GM10248 (cell line): ENCODE measurements at regions not wholly inside any gene's neighbourhood (a gene's known extent, or its start where the extent isn't known, plus 50 kb on each side); places are given as distances from the start of the nearest gene placed in this dataset.

ENCODE experiments used
- CTCF ChIA-PET: fragments of 300-600 bp; sonication (Branson Sonifier 250); formaldehyde crosslinking; extraction: SDS; loops from one replicate; lab custom pipeline; 2021; ENCODE audit warnings: antibody characterized with exemption; lab: Yijun Ruan, JAX
- POLR2A ChIA-PET: fragments of 350-650 bp; sonication (Branson Sonifier 250); formaldehyde crosslinking; extraction: SDS; loops from one replicate; lab custom pipeline; 2020; ENCODE audit warnings: antibody characterized with exemption; lab: Yijun Ruan, JAX
- DNase-seq: peaks from one replicate; pipeline ENCODE4 v3.0.0; 2012; ENCODE audit errors: extremely low spot score
- TF ChIP-seq, protein P1 (sequence below): IDR thresholded peaks from 2 replicates; pipeline ENCODE4 v1.5.1; 2012; ENCODE audit warnings: mild to moderate bottlenecking, low read depth; ENCODE audit errors: extremely low read depth, missing control alignments, control extremely low read depth

DNA sequence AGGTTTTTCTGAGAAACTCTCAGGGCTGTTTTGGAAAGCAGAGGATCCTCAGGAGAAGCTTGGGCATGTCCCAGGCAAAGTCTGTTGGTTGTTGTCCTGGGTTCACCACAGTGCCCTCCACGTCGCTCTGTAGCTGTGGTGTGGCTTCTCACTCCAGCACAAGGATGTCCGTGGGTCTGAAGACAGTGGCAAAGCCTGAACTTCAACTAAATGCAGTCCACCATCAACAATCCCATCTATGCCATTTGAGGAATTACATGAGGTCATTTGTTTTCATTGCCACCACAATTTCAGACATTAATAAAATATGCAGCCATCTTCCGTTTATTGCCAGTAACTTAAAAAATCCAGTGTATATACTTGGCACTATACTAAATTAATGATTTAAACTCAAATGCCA, 272.1 kb downstream of the LRIG3 start:
- POLR2A ChIA-PET, result no interaction called here
- TF ChIP-seq, protein P1, sequence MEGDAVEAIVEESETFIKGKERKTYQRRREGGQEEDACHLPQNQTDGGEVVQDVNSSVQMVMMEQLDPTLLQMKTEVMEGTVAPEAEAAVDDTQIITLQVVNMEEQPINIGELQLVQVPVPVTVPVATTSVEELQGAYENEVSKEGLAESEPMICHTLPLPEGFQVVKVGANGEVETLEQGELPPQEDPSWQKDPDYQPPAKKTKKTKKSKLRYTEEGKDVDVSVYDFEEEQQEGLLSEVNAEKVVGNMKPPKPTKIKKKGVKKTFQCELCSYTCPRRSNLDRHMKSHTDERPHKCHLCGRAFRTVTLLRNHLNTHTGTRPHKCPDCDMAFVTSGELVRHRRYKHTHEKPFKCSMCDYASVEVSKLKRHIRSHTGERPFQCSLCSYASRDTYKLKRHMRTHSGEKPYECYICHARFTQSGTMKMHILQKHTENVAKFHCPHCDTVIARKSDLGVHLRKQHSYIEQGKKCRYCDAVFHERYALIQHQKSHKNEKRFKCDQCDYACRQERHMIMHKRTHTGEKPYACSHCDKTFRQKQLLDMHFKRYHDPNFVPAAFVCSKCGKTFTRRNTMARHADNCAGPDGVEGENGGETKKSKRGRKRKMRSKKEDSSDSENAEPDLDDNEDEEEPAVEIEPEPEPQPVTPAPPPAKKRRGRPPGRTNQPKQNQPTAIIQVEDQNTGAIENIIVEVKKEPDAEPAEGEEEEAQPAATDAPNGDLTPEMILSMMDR, result no peak
- DNase-seq, result no peak
- CTCF ChIA-PET, result interaction anchor here (2.4 kb wide), 1 partner anchor 9 kb away, joined by 9 read pairs; no protein-coding TSS in a partner anchor

DNA sequence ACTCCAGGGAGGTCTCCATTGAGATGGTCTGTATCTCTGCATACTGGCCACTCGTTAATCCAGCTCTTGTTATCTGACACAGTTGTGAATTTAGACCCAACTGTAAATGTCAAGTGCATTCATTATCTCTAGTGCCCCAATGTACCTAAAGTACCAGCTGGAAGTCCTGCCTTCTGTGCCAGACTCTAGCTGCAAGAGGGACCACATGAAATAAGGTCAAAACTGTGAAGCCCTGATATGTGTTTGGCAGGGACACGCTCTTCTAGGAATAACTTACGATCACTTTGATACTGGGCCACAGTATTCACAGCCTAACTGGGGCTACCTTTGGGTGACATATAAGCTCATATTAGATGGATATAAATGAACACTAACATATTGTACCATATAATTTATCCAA, 268.5 kb downstream of the LRIG3 start:
- ChIA-PET POLR2A (no interaction called here), CTCF (no interaction called here)
- TF ChIP-seq, protein P1, result no peak
- DNase-seq, result no peak

DNA sequence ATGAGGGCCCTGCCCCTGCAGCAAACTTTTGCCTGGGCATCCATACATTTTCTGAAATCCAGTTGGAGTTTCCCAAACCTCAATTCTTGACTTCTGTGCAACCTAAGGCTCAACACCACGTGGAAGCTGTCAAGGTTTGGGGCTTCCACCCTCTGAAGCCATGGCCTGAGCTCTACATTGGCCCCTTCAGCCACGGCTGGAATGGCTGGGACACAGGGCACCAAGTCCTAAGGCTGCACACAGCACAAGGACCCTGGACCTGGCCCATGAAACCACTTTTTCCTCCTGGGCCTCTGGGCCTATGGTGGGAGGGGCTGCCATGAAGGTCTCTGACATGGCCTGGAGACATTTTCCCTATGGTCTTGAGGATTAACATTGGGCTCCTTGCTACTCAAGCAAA, 266.3 kb downstream of the LRIG3 start:
- POLR2A ChIA-PET, result interaction anchor here (0.6 kb wide), 1 partner anchor 167 kb away, joined by 3 read pairs; no protein-coding TSS in a partner anchor
- DNase-seq, result no peak
- CTCF ChIA-PET, result interaction anchor here (0.8 to 1.6 kb wide), 2 partner anchors 11 to 21 kb away, joined by 4 to 5 read pairs; no protein-coding TSS in a partner anchor
- TF ChIP-seq, protein P1, result no peak

DNA sequence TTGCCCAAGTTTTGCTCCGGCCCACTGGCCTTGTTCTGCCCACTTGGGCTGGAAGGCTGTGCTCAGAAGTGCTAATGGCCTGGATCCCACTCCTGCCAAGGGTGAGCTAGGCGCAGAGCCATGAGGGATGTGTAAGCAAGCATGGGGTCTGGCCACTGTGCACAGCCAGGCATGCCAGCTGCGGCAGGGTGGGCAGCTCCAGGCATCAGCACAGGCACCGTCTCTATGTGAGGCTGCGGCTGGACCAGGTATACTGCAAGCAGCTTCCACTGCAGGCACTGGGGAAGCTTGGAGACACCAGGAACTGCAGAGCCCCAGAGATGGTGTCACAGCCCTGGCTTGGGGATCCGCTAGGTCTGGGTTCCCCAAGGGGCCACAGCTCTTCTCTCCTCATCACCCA, 264.9 kb downstream of the LRIG3 start:
- POLR2A ChIA-PET, result no interaction called here

DNA sequence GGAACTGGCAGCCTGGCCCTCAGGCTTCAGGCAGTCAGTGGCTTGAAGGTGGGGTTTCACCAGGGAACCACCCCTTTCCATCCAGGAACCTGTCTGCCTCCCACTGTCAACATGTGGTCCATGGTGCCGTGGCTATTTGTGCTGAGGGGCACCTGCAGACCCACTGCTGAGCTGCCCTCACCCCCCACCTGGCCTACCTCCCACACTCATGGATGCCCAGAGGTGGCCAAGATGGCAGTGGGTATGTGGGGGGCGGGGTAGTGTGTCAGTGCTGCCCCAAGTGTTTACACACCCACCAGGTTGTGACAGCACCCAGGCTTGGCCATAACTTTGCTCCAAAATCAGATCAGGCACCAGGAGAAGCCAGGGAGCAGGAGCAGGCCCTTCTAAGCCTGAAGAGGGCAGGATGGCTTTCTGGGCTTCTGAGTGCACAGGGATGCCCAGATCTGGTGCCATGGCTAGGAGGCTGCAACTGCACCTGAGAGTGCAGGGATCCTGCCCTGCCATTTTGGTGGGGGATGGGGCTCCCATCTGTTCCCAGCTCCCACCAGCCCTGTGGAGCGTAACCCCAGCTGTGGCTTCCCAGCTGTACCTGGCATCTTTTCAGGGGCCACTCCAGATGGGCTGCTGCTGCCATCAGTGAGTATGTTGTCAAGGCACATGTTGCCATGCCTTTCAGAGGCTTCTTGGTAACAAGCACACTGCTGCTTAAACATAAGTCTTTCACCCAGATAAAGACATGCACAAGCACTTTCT, 263.9 kb downstream of the LRIG3 start:
- POLR2A ChIA-PET, result no interaction called here
- CTCF ChIA-PET, result no interaction called here
- no peak for DNase-seq
- TF ChIP-seq, protein P1, result no peak

More for the DNA sequence above, 264.9 kb downstream of the LRIG3 start:
- CTCF ChIA-PET, result no interaction called here
- no peak for DNase-seq
- TF ChIP-seq, protein P1, result no peak

DNA sequence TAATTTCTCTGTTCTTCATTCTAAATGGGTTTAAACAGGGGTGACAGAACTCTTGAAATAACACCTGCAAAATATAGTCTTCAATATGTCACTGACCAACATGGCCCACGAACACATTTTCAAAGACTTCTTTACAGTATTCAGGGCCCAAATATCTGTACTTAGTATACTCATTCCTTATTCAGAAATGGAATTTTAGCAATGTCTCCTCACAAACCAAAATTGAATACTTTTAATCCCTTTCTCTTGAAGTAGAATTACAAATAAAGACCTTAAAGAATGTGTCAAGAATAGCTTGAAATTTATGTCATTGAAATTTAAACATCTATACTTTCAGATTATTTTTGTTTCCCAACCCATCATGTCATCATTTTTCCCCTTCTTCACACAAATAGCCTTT, 263.1 kb downstream of the LRIG3 start:
- CTCF ChIA-PET, result interaction anchor here (1.2 kb wide), 1 partner anchor 17 kb away, joined by 3 read pairs; no protein-coding TSS in a partner anchor
- no peak for DNase-seq
- TF ChIP-seq, protein P1, result no peak
- POLR2A ChIA-PET, result no interaction called here
